HG03108 (cell line): ENCODE measurements at regions not wholly inside any gene's neighbourhood (a gene's known extent, or its start where the extent isn't known, plus 50 kb on each side); places are given as distances from the start of the nearest gene placed in this dataset.

Experiments used
- ATAC-seq: cut with Tn5 transposase; IDR thresholded peaks from one replicate; pipeline ENCODE4 v1.9.1; 2021; ENCODE audit warnings: moderate library complexity; ENCODE audit not compliant: unreplicated experiment

- ATAC-seq: no peak
Measured at GRCh38 chr21:36627242-36627641, 71.7 kb upstream of the SIM2 start.

GRCh38 chr21:36628106-36628505 lies 70.8 kb upstream of the SIM2 start:
- ATAC-seq: no peak

- ATAC-seq: no peak
Measured at GRCh38 chr21:36628761-36629460, 70.0 kb upstream of the SIM2 start.

- ATAC-seq: no peak
Measured at GRCh38 chr21:36630485-36631206, 68.3 kb upstream of the SIM2 start.

GRCh38 chr21:36636016-36636415 lies 62.9 kb upstream of the SIM2 start:
- ATAC-seq: no peak

GRCh38 chr21:36636439-36636838 lies 62.5 kb upstream of the SIM2 start:
- ATAC-seq: no peak

- no peak for ATAC-seq
Measured at GRCh38 chr21:36639769-36640168, 59.1 kb upstream of the SIM2 start.

- no peak for ATAC-seq
Measured at GRCh38 chr21:36640174-36640720, 58.7 kb upstream of the SIM2 start.

GRCh38 chr21:36640721-36641244 lies 58.1 kb upstream of the SIM2 start:
- no peak for ATAC-seq

- ATAC-seq: no peak
Measured at GRCh38 chr21:36641346-36641745, 57.6 kb upstream of the SIM2 start.

GRCh38 chr21:36641886-36642285 lies 57.0 kb upstream of the SIM2 start:
- no peak for ATAC-seq

- no peak for ATAC-seq
Measured at GRCh38 chr21:36642777-36643176, 56.1 kb upstream of the SIM2 start.

- no peak for ATAC-seq
Measured at GRCh38 chr21:36643374-36644250, 55.3 kb upstream of the SIM2 start.

GRCh38 chr21:36646011-36646410 lies 52.9 kb upstream of the SIM2 start:
- no peak for ATAC-seq

GRCh38 chr21:36646645-36647044 lies 52.3 kb upstream of the SIM2 start:
- no peak for ATAC-seq

- ATAC-seq: no peak
Measured at GRCh38 chr21:36647279-36648093, 51.4 kb upstream of the SIM2 start.
